Spleen (tissue), 7 donors: ENCODE measurements at regions not wholly inside any gene's neighbourhood (a gene's known extent, or its start where the extent isn't known, plus 50 kb on each side); places are given as distances from the start of the nearest gene placed in this dataset.

ENCODE experiments used
- POLR2A ChIP-seq, 3 donors: fragments of 450-650 bp; IDR thresholded peaks; one replicate each; pipeline ENCODE4 v1.5.1; 2017; ENCODE audit warnings: antibody characterized with exemption in 3 of 3, mild to moderate bottlenecking in 1 of 3
- TF ChIP-seq, protein P1 (sequence below), 11 experiments: fragments of 200-600 bp in 7 of 11; fragments of 450-650 bp in 4 of 11; sonication (generic) in 4 of 11; IDR thresholded peaks in 8 of 11; conservative IDR thresholded peaks in 3 of 11; 1 replicate in 7 of 11; 2 replicates in 4 of 11; pipeline versions ENCODE4 v1.4.0 to v1.8.0; 2016 to 2021; ENCODE audit warnings: antibody characterized with exemption in 11 of 11, inconsistent platforms in 4 of 11, mild to moderate bottlenecking in 1 of 11
- donor health status: DM: no; HTN: no; CAD: no; lungs with moderate emphysema.
- donor health status: DM: no; HTN: no; CAD: no.
- donor health status: DM: no; HTN: no; CAD: no.

DNA sequence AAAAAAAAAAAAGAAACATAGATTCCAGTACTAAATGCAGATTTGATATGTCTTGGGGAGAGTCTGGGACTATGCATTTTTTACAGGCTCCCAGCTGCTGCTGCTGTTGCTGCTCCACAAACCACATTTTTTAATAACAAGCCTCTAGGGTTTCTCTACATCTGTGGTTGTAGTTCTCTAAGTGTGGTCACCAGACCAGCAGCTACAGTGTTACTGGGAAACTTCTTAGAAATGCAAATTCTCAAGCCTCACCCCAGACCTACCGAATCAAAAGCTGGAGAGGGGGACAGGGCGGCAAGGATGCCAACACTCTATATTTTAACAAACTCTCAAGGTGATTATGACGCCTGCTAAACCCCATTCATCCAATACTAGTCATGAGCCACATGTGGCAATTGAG is 293.4 kb upstream of the PTGER4 start:
- TF ChIP-seq, protein P1, sequence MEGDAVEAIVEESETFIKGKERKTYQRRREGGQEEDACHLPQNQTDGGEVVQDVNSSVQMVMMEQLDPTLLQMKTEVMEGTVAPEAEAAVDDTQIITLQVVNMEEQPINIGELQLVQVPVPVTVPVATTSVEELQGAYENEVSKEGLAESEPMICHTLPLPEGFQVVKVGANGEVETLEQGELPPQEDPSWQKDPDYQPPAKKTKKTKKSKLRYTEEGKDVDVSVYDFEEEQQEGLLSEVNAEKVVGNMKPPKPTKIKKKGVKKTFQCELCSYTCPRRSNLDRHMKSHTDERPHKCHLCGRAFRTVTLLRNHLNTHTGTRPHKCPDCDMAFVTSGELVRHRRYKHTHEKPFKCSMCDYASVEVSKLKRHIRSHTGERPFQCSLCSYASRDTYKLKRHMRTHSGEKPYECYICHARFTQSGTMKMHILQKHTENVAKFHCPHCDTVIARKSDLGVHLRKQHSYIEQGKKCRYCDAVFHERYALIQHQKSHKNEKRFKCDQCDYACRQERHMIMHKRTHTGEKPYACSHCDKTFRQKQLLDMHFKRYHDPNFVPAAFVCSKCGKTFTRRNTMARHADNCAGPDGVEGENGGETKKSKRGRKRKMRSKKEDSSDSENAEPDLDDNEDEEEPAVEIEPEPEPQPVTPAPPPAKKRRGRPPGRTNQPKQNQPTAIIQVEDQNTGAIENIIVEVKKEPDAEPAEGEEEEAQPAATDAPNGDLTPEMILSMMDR (IDR thresholded peaks at IDR 0.05 in 8 of 11, conservative IDR thresholded peaks at IDR 0.05 in 3 of 11): no peak
- no peak for TF ChIP-seq POLR2A (IDR thresholded peaks at IDR 0.05)
